Neural crest cell (in vitro differentiated cells): ENCODE measurements at regions not wholly inside any gene's neighbourhood (a gene's known extent, or its start where the extent isn't known, plus 50 kb on each side); places are given as distances from the start of the nearest gene placed in this dataset.

Source experiments
- DNase-seq: peaks from one replicate; pipeline ENCODE4 v3.0.0; 2021; ENCODE audit warnings: low read depth, mixed read lengths, low spot score
- H3K27ac Mint-ChIP-seq: one replicate; pipeline ENCODE4 v1.8.0; 2021; ENCODE audit warnings: mild to moderate bottlenecking, mixed read lengths; ENCODE audit not compliant: unreplicated experiment
- H3K27me3 Mint-ChIP-seq: 2 replicates; pipeline ENCODE4 v1.8.0; 2021; ENCODE audit warnings: low read depth, mild to moderate bottlenecking, mixed read lengths
- H3K36me3 Mint-ChIP-seq: 2 replicates; pipeline ENCODE4 v1.8.0; 2021; ENCODE audit warnings: low read depth, mild to moderate bottlenecking, mixed read lengths
- H3K4me1 Mint-ChIP-seq: 2 replicates; pipeline ENCODE4 v1.8.0; 2021; ENCODE audit warnings: mixed read lengths
- H3K4me3 Mint-ChIP-seq: one replicate; pipeline ENCODE4 v1.8.0; 2021; ENCODE audit warnings: mild to moderate bottlenecking, mixed read lengths
- H3K9me3 Mint-ChIP-seq: 2 replicates; pipeline ENCODE4 v1.8.0; 2021; ENCODE audit warnings: mixed read lengths
- TF ChIP-seq, protein P1 (sequence below): fragments of 200-600 bp; sonication (generic); conservative IDR thresholded peaks from 2 replicates; pipeline ENCODE4 v1.5.0; 2021; ENCODE audit warnings: antibody characterized with exemption, mild to moderate bottlenecking

DNA sequence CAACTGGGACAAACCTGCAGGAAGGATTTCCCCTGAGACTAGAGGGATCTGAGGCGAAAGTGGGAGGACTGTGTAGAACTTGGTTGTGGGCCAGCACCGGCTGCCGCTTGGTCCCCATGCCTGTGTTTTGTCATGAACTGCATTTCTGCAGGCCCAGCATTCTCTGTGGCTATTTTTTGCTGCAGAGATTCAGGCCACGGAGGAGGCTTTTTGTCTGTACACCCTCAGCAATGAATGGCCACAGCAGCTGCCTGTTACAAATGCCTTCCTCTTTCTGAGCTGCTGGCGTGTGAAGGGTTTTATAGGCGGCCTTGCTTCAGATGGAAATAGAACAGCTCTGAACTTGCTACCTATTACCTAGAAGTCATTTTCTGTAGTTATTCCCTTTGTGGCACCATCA is 164.4 kb downstream of the SH2D4B start:
- Mint-ChIP-seq H3K27ac (no peak overlapping the region), H3K4me3 (no peak overlapping the region), H3K27me3 (peaks cover 14% of the 10 kb centered on the region), H3K4me1 (peaks cover 26% of the 10 kb centered on the region), H3K9me3 (no peaks in the 10 kb centered on the region), H3K36me3 (no peaks in the 10 kb centered on the region)
- no peak for DNase-seq
- TF ChIP-seq, protein P1, sequence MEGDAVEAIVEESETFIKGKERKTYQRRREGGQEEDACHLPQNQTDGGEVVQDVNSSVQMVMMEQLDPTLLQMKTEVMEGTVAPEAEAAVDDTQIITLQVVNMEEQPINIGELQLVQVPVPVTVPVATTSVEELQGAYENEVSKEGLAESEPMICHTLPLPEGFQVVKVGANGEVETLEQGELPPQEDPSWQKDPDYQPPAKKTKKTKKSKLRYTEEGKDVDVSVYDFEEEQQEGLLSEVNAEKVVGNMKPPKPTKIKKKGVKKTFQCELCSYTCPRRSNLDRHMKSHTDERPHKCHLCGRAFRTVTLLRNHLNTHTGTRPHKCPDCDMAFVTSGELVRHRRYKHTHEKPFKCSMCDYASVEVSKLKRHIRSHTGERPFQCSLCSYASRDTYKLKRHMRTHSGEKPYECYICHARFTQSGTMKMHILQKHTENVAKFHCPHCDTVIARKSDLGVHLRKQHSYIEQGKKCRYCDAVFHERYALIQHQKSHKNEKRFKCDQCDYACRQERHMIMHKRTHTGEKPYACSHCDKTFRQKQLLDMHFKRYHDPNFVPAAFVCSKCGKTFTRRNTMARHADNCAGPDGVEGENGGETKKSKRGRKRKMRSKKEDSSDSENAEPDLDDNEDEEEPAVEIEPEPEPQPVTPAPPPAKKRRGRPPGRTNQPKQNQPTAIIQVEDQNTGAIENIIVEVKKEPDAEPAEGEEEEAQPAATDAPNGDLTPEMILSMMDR = no peak

DNA sequence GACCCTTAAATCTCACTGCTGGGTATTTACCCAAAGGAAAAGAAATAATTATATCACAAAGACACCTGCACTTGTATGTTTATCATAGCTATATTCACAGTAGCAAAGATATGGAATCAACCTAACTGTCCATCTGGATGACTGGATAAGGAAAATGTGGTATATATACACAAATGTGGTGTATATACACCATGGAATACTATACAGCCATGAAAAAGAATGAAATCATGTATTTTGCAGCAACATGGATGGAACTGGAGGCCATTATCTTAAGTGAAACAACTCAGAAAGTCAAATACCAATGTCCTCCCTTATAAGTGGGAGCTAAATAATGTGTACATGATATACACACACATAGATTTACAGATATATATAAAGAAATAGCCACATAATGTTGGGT is 168.2 kb downstream of the SH2D4B start:
- Mint-ChIP-seq H3K4me1 (peaks cover 16% of the 10 kb centered on the region), H3K27ac (no peak overlapping the region), H3K4me3 (no peak overlapping the region), H3K27me3 (peaks cover 10% of the 10 kb centered on the region), H3K9me3 (no peaks in the 10 kb centered on the region), H3K36me3 (no peaks in the 10 kb centered on the region)
- TF ChIP-seq, protein P1 = no peak
- no peak for DNase-seq

DNA sequence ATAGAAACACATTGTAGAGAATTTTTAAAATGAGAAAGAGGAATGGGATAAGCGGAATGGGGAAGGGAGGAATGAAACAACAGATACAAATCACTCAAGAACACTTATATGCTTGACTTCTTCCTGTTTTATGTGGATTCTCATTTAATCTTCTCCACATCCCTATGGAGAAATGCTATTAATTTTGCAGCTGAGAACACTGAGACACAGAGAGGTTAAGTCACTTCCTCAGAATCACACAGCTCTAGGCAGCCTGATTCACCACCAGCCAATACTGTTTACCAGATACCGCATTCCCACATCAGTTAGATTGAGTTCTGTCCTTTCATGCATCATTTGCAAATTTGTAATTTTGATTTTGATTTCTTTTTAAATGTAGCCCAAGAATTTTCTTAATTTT is 170.5 kb downstream of the SH2D4B start:
- H3K27ac Mint-ChIP-seq = no peak overlapping the region
- H3K36me3 Mint-ChIP-seq = no peaks in the 10 kb centered on the region
- H3K4me1 Mint-ChIP-seq = peaks cover 3% of the 10 kb centered on the region
- TF ChIP-seq, protein P1 = no peak
- no peak overlapping the region for H3K4me3 Mint-ChIP-seq
- H3K9me3 Mint-ChIP-seq = no peaks in the 10 kb centered on the region
- H3K27me3 Mint-ChIP-seq = peaks cover 6% of the 10 kb centered on the region
- DNase-seq = no peak

DNA sequence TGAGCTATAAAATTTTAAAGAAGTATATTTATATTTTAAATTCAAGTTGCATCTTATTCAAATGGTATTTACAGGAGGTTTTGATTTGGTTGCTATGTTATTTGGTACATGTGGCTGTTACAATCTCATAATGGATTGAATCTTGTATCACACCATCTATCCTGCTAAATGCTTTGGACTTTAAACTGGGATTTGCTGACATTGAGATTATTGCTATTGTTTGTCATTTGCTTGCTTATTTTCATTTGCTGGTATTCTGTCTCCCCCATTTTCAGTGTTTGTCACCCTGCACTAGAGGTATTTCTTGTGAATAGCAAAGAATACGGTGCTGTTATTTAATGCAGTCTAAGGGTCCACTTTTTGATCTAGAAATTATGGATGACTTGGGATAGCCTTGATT is 171.1 kb downstream of the SH2D4B start:
- Mint-ChIP-seq H3K27ac (no peak overlapping the region), H3K27me3 (peaks cover 4% of the 10 kb centered on the region), H3K9me3 (no peaks in the 10 kb centered on the region), H3K36me3 (no peaks in the 10 kb centered on the region), H3K4me3 (no peak overlapping the region), H3K4me1 (peaks cover 7% of the 10 kb centered on the region)
- no peak for DNase-seq
- TF ChIP-seq, protein P1 = no peak

DNA sequence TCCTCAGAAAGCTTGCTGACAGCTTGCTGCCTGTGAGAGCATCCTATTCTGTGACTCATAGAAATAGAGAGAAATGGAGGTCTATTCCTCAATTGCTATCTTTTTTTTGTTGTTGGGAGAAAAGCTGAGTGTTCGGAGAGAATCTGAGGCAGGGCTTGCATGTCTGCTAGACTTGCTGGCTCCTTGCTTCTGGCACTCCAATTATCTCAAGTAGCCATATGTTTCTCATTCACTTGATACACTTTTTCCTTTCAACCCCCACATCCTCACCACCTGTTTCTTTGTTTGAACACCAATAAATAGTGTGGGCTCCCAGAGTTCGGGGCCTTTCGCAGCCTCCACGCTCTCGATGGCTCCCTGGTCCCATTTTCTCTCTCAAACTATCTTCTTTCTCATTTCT is 172.2 kb downstream of the SH2D4B start:
- DNase-seq = no peak
- no peaks in the 10 kb centered on the region for H3K36me3 Mint-ChIP-seq
- no peak overlapping the region for H3K4me3 Mint-ChIP-seq
- no peaks in the 10 kb centered on the region for H3K9me3 Mint-ChIP-seq
- H3K4me1 Mint-ChIP-seq = peaks cover 9% of the 10 kb centered on the region
- TF ChIP-seq, protein P1 = no peak
- H3K27ac Mint-ChIP-seq = no peak overlapping the region
- H3K27me3 Mint-ChIP-seq = no peaks in the 10 kb centered on the region

DNA sequence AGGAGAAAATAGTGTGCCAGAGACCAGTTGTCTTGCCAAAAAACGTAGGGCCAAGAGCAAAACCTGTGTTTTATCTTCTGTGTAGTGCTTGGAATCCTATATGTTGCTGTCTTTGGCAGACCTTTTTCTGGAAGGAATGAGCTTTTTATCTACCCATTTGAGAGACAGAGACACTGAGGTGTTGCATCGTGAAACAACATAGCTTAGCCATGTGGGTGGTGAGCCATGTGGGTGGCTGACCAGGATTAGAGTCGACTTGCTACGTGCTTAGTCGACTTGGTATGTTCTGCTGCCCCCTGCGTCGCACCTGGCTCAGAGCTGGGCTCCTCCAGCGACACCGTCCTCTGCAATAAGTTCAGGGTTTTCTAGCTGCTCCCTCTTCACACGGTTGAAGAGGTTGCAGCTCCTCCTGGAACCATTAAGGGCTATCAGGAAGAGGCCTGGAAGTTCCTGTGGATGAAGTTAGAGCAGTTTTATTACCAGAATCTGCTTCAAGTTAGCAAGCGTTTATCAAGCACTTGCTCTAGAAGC is 175.8 kb downstream of the SH2D4B start:
- H3K27ac Mint-ChIP-seq = no peak overlapping the region
- H3K4me1 Mint-ChIP-seq = peaks cover 9% of the 10 kb centered on the region
- no peak for DNase-seq
- no peak overlapping the region for H3K4me3 Mint-ChIP-seq
- H3K9me3 Mint-ChIP-seq = no peaks in the 10 kb centered on the region
- no peaks in the 10 kb centered on the region for H3K36me3 Mint-ChIP-seq
- no peaks in the 10 kb centered on the region for H3K27me3 Mint-ChIP-seq
- TF ChIP-seq, protein P1 = no peak
